OCI-LY3 (cell line): ENCODE measurements at regions not wholly inside any gene's neighbourhood (a gene's known extent, or its start where the extent isn't known, plus 50 kb on each side); places are given as distances from the start of the nearest gene placed in this dataset.

Source experiments
- H2AFZ ChIP-seq: fragments of 200-600, 300-600 bp; shearing (Covaris generic); 2 replicates; pipeline ENCODE4 v1.6.0; 2014; ENCODE audit warnings: antibody characterized with exemption, low read depth, low read length
- H3K27ac ChIP-seq: fragments of 200-600, 300-600 bp; sonication (generic); 2 replicates; pipeline ENCODE4 v1.5.1; 2014; ENCODE audit warnings: mild to moderate bottlenecking, low read length, moderate library complexity, mixed read lengths
- H3K27me3 ChIP-seq: fragments of 200-600, 300-600 bp; sonication (generic); 2 replicates; pipeline ENCODE4 v1.6.1; 2014; ENCODE audit warnings: low read depth, low read length, mixed read lengths
- H3K36me3 ChIP-seq: fragments of 200-600, 300-600 bp; sonication (generic); replicated peaks from 2 replicates; pipeline ENCODE3; 2014; ENCODE audit warnings: low read depth, low read length, mixed read lengths
- H3K4me1 ChIP-seq: fragments of 300-600, 200-600 bp; sonication (generic); 2 replicates; pipeline ENCODE4 v1.6.1; 2014; ENCODE audit warnings: low read length, mixed read lengths
- H3K4me2 ChIP-seq: fragments of 200-600, 300-600 bp; sonication (generic); 2 replicates; pipeline ENCODE4 v1.6.1; 2014; ENCODE audit warnings: low read length, mixed read lengths
- H3K4me3 ChIP-seq: fragments of 300-600, 200-600 bp; sonication (generic); 2 replicates; pipeline ENCODE4 v1.5.1; 2014; ENCODE audit warnings: antibody characterized with exemption, mild to moderate bottlenecking, low read length, moderate library complexity
- H3K79me2 ChIP-seq: fragments of 300-600, 200-600 bp; shearing (Covaris generic); 2 replicates; pipeline ENCODE4 v1.6.1; 2014; ENCODE audit warnings: mild to moderate bottlenecking, low read length, mixed read lengths
- H3K9ac ChIP-seq: fragments of 300-600, 200-600 bp; shearing (Covaris generic); 2 replicates; pipeline ENCODE4 v1.6.0; 2014; ENCODE audit warnings: mild to moderate bottlenecking, low read length, moderate library complexity
- H3K9me3 ChIP-seq: fragments of 200-600, 300-600 bp; shearing (Covaris generic); 2 replicates; pipeline ENCODE4 v1.6.1; 2014; ENCODE audit warnings: low read length, mixed read lengths; ENCODE audit not compliant: insufficient read depth
- H4K20me1 ChIP-seq: fragments of 200-600, 300-600 bp; sonication (generic); 2 replicates; pipeline ENCODE4 v1.6.1; 2016; ENCODE audit warnings: low read length, mixed read lengths; ENCODE audit not compliant: insufficient read depth
- CTCF ChIP-seq: fragments of 200-600, 300-600 bp; sonication (generic); IDR thresholded peaks from 2 replicates; pipeline ENCODE4 v1.5.1; 2014; ENCODE audit warnings: antibody characterized with exemption, low read length, low read depth
- EZH2phosphoT487 ChIP-seq: fragments of 200-600 bp; shearing (Covaris generic); IDR thresholded peaks from 2 replicates; pipeline ENCODE4 v1.6.1; 2018; ENCODE audit warnings: antibody characterized with exemption, mixed run types, low read depth

GRCh38 chr16:27722207-27722606 is 172.3 kb downstream of the KATNIP start:
- H3K9ac ChIP-seq = no peak overlapping the region
- no peak overlapping the region for H3K4me3 ChIP-seq
- no peak overlapping the region for H2AFZ ChIP-seq
- H3K4me1 ChIP-seq = no peaks in the 10 kb centered on the region
- no peak for TF ChIP-seq CTCF
- no peaks in the 10 kb centered on the region for H4K20me1 ChIP-seq
- H3K27ac ChIP-seq = no peak overlapping the region
- no peaks in the 10 kb centered on the region for H3K9me3 ChIP-seq
- no peaks in the 10 kb centered on the region for H3K79me2 ChIP-seq
- H3K27me3 ChIP-seq = no peaks in the 10 kb centered on the region
- H3K36me3 ChIP-seq = no peaks in the 10 kb centered on the region
- no peak overlapping the region for H3K4me2 ChIP-seq

- TF ChIP-seq EZH2phosphoT487 = no peak
- TF ChIP-seq CTCF = no peak
- Histone ChIP-seq H3K4me1 (no peaks in the 10 kb centered on the region), H3K27ac (no peak overlapping the region), H4K20me1 (no peaks in the 10 kb centered on the region), H3K4me3 (no peak overlapping the region), H3K36me3 (no peaks in the 10 kb centered on the region), H3K9ac (no peak overlapping the region), H3K9me3 (no peaks in the 10 kb centered on the region), H3K4me2 (no peak overlapping the region), H2AFZ (no peak overlapping the region), H3K27me3 (no peaks in the 10 kb centered on the region), H3K79me2 (no peaks in the 10 kb centered on the region)
Observed at GRCh38 chr16:27722892-27723450, 173.0 kb downstream of the KATNIP start.

- TF ChIP-seq EZH2phosphoT487 (no peak), CTCF (no peak)
- Histone ChIP-seq H3K9me3 (no peaks in the 10 kb centered on the region), H4K20me1 (no peaks in the 10 kb centered on the region), H2AFZ (no peak overlapping the region), H3K27ac (no peak overlapping the region), H3K4me1 (no peaks in the 10 kb centered on the region), H3K79me2 (no peaks in the 10 kb centered on the region), H3K36me3 (no peaks in the 10 kb centered on the region), H3K4me2 (no peak overlapping the region), H3K27me3 (no peaks in the 10 kb centered on the region), H3K4me3 (no peak overlapping the region), H3K9ac (no peak overlapping the region)
Observed at GRCh38 chr16:27723711-27724481, 174.0 kb downstream of the KATNIP start.

GRCh38 chr16:27724482-27725235 is 174.7 kb downstream of the KATNIP start:
- no peak overlapping the region for H3K4me3 ChIP-seq
- H3K36me3 ChIP-seq = no peaks in the 10 kb centered on the region
- H3K4me2 ChIP-seq = no peak overlapping the region
- no peak overlapping the region for H3K27ac ChIP-seq
- no peaks in the 10 kb centered on the region for H3K79me2 ChIP-seq
- H3K9me3 ChIP-seq = no peaks in the 10 kb centered on the region
- no peaks in the 10 kb centered on the region for H4K20me1 ChIP-seq
- H3K27me3 ChIP-seq = no peaks in the 10 kb centered on the region
- TF ChIP-seq EZH2phosphoT487 (no peak), CTCF (no peak)
- H3K4me1 ChIP-seq = no peaks in the 10 kb centered on the region
- H3K9ac ChIP-seq = no peak overlapping the region
- H2AFZ ChIP-seq = no peak overlapping the region
